Activated CD4-positive, CD25-positive, alpha-beta regulatory T cell (primary cell): ENCODE measurements at regions not wholly inside any gene's neighbourhood (a gene's known extent, or its start where the extent isn't known, plus 50 kb on each side); places are given as distances from the start of the nearest gene placed in this dataset.
"Not testable (repeated sequence)": the region's sequence is repeated elsewhere in the genome, so short reads cannot be mapped to it uniquely, and the experiment has no call there.

ENCODE experiments used
- DNase-seq, 4 experiments: peaks; one replicate each; lab custom pipeline; 2025; lab: John Stamatoyannopoulos, UW

- DNase-seq = no peak
Measured at GRCh38 chr10:121135512-121135911, 284.4 kb downstream of the WDR11 start.

GRCh38 chr10:121137533-121137932 is 286.4 kb downstream of the WDR11 start:
- no peak for DNase-seq

- no peak for DNase-seq
Measured at GRCh38 chr10:121138112-121138860, 287.1 kb downstream of the WDR11 start.

GRCh38 chr10:121138918-121139317 is 287.8 kb downstream of the WDR11 start:
- DNase-seq = no peak

GRCh38 chr10:121145802-121146395 is 294.7 kb downstream of the WDR11 start:
- not testable (repeated sequence) for DNase-seq

- DNase-seq = no peak
Measured at GRCh38 chr10:121148921-121149320, 297.8 kb downstream of the WDR11 start.

GRCh38 chr10:121152033-121152432 is 300.9 kb downstream of the WDR11 start:
- DNase-seq = no peak

GRCh38 chr10:121152935-121153334 is 301.8 kb downstream of the WDR11 start:
- DNase-seq = no peak

GRCh38 chr10:121154310-121154709 is 303.1 kb downstream of the WDR11 start:
- no peak for DNase-seq

GRCh38 chr10:121154846-121155245 is 303.7 kb downstream of the WDR11 start:
- no peak for DNase-seq

- no peak for DNase-seq
Measured at GRCh38 chr10:121155742-121156474, 304.7 kb downstream of the WDR11 start.

- DNase-seq = no peak
Measured at GRCh38 chr10:121157998-121158397, 306.8 kb downstream of the WDR11 start.

- no peak for DNase-seq
Measured at GRCh38 chr10:121158988-121159579, 307.9 kb downstream of the WDR11 start.

- no peak for DNase-seq
Measured at GRCh38 chr10:121159670-121160069, 308.5 kb downstream of the WDR11 start.

- DNase-seq = no peak
Measured at GRCh38 chr10:121165276-121165675, 314.1 kb downstream of the WDR11 start.

- no peak for DNase-seq
Measured at GRCh38 chr10:121167534-121168243, 316.5 kb downstream of the WDR11 start.

- DNase-seq = no peak
Measured at GRCh38 chr10:121168545-121169216, 317.5 kb downstream of the WDR11 start.

GRCh38 chr10:121169406-121169805 is 318.2 kb downstream of the WDR11 start:
- DNase-seq = no peak

- no peak for DNase-seq
Measured at GRCh38 chr10:121171825-121172787, 320.9 kb downstream of the WDR11 start.

GRCh38 chr10:121179006-121179405 is 327.8 kb downstream of the WDR11 start:
- no peak for DNase-seq
